ENCODE measurements at regions not wholly inside any gene's neighbourhood (a gene's known extent, or its start where the extent isn't known, plus 50 kb on each side); places are given as distances from the start of the nearest gene placed in this dataset.
"Not testable (repeated sequence)": the region's sequence is repeated elsewhere in the genome, so short reads cannot be mapped to it uniquely, and the experiment has no call there.

DNA sequence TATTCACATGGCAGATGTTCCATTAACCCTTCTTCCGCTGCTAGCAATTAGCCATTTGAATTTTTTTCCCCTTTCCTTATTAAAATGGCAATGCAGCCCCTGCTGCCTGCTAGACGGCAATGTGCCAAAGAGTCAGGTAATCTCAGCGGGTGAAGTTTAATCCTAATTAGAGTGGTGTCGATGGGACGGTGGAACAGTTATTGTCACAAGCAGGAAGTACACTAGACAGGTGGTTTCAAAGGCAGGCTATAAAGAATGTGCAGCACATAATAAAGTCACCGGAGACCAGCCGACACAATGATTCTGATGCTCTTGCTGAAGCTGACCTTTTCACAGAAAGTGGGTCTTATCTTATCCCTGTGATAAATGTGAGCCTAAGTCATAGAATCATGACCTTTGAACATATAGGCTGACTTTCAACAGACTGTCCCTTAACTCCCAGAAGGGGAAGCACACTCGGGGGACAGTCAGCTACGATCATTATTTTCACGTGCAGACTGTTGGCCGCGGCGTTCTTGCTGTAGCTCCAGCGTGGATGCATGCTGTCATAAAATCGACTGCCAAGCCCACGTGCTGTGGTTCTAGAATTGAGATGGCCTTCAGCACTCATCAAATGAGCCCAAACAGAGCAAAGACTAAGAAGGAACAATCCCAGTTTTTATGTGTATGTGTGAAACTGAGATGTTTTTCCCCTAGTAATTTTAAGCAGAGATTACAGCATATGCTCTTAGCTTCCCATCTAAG lies 926.2 kb upstream of the SOX11 start:
- TF ChIP-seq CTCF (IDR thresholded peaks at IDR 0.05) (no peak), ZFX (IDR thresholded peaks at IDR 0.05; ENCODE audit: borderline replicate concordance) (no peak)
- H3K27ac ChIP-seq: no peak overlapping the region

DNA sequence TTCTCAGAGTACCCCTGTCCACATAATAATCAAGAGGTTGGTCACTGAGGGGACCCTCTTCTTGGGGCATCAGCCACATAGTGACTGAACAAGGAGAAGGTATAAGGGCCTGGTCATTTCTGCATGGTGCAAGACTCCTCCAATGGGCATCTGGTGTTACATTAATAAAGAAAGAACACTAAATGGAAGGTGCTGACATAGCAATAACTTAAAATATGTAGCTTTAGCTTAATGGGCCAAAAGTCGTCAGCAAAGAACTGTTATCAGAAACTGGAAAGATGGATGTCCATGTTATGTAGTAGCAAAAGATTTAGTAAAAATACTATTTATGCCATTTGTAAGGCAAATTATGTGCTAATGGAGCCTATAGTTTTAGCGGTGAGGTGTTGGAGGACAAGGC lies 916.5 kb upstream of the SOX11 start:
- no peak for TF ChIP-seq CTCF (IDR thresholded peaks at IDR 0.05)
- no peak for TF ChIP-seq ZFX (IDR thresholded peaks at IDR 0.05; ENCODE audit: borderline replicate concordance)
- H3K27ac ChIP-seq: no peak overlapping the region

DNA sequence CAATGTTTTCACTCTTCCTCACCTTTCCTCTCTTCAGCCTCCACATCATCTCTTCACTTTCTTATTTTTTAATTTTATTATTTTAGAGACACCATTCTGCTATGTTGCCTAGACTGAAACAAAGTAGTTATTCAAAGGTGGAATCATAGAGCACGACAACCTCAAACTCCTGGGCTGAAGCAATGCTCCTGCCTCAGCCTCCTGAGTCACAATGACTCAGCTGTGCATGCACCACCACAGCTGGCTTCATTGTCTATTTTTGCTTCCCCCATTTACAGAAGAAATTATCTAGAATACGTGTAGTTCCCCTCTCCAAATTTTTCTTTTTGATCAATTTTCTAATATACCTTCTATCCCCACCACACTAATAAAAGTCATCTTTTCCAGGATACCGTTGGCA lies 911.5 kb upstream of the SOX11 start:
- TF ChIP-seq ZFX (IDR thresholded peaks at IDR 0.05; ENCODE audit: borderline replicate concordance) (no peak), CTCF (IDR thresholded peaks at IDR 0.05) (no peak)
- H3K27ac ChIP-seq: no peak overlapping the region

- H3K27ac ChIP-seq: no peak overlapping the region
- no peak for TF ChIP-seq CTCF (IDR thresholded peaks at IDR 0.05)
- TF ChIP-seq ZFX (IDR thresholded peaks at IDR 0.05; ENCODE audit: borderline replicate concordance): no peak
Observed at GRCh38 chr2:4782647-4783046, 909.5 kb upstream of the SOX11 start.

GRCh38 chr2:4791488-4791887 lies 900.7 kb upstream of the SOX11 start:
- H3K27ac ChIP-seq: no peak overlapping the region
- TF ChIP-seq CTCF (IDR thresholded peaks at IDR 0.05) (no peak), ZFX (IDR thresholded peaks at IDR 0.05; ENCODE audit: borderline replicate concordance) (no peak)

DNA sequence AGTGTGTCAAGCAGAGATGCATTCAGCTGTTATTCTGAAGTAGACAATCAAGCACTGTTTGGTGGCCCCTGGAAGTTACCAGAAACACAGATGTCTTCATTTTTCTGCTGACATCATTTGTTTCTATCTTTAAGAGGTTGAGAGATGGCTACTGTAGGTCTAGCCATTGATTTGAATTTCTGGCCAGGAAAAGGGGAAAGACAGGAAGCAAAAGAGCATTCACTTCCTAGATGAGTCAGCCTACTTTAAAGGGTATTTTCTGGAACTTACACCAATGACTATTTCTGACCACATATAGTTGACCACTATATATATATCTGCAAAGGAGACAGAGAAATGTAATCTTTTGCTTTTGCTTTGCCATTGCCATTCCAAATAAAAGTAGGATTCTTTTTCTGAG lies 900.1 kb upstream of the SOX11 start:
- no peak overlapping the region for H3K27ac ChIP-seq
- TF ChIP-seq ZFX (IDR thresholded peaks at IDR 0.05; ENCODE audit: borderline replicate concordance) (no peak), CTCF (IDR thresholded peaks at IDR 0.05) (no peak)

- no peak overlapping the region for H3K27ac ChIP-seq
- TF ChIP-seq CTCF (IDR thresholded peaks at IDR 0.05) (no peak), ZFX (IDR thresholded peaks at IDR 0.05; ENCODE audit: borderline replicate concordance) (no peak)
Observed at GRCh38 chr2:4803396-4803795, 888.8 kb upstream of the SOX11 start.

GRCh38 chr2:4814137-4814536 lies 878.0 kb upstream of the SOX11 start:
- H3K27ac ChIP-seq: not testable (repeated sequence)
